ENCODE measurements at regions not wholly inside any gene's neighbourhood (a gene's known extent, or its start where the extent isn't known, plus 50 kb on each side); places are given as distances from the start of the nearest gene placed in this dataset.

DNA sequence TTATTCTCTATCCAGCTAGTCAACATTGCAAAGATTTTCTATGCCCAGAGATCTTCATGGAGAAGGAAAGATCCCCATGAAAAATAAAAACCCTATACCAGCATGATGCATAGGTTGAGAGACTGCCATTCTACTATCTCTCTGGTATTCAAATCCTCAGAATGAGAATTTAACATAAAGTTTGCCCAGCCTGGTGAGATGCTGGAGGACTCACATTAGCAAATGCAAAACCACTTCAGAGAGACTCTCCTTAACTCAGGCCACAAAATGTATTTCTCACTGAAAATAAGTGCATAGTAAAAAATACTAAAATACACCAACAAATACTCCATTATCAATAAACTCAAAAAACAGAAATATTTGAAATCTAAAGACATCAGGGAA lies 430.0 kb upstream of the RUNX1 start:
- Histone ChIP-seq H3K4me3 (ENCODE audit: low read depth, low read length) (no peak overlapping the region), H3K27ac (ENCODE audit: extremely low read depth, low read depth, low read length) (no peak overlapping the region), H3K9me3 (ENCODE audit: control insufficient read depth, insufficient read depth, low read depth, low read length) (no peaks in the 10 kb centered on the region), H3K36me3 (ENCODE audit: control insufficient read depth in 2 of 2, insufficient read depth in 1 of 2, low read length in 2 of 2) (no peaks in the 10 kb centered on the region), H3K4me1 (ENCODE audit: control insufficient read depth, insufficient read depth, low read length) (no peaks in the 10 kb centered on the region)
- ChIA-PET CTCF (no interaction called here), POLR2A (no interaction called here)
- TF ChIP-seq ZNF629 (tag by site-specific recombination; IDR thresholded peaks at IDR 0.05), result no peak

DNA sequence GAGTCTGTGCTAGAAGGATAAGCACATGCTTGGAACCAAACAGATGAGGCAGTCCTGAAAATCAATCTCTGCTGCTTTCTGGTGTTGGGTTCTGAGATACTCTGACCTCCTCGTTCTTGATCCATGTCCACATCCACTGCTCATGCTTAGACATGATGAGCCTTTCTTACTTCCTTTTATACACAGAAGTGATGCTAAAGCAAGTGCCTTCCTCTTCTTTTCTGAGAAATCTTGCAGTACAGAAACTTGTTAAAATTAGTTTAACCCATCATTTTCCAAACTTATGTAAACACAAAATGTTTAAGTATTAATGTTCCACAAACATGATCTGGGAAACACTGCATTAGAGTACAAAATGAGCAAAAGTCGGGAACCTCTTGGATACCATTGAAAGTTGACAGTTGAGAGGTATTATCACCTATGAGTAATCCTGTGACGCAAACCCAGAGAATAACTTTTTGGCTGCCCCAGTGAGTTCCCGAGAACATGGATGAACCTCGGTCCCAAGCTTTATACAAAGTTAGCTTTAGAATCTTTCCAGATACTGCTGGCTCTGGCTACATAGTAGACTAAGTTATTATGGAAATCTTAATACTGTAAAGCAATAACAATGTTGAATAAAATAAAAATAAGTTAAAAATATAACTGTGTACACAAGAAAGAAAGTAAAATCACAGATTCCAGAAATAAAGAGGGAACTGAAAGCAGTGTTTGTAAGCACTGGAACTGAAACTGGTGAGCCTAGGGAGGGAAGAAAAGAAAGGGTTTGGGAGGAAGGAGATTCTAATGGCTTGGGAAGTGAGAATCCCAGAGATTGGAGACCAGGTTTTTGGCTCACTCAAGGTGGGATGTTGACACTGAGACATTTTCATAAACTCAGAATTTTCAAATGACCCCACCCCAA lies 429.3 kb upstream of the RUNX1 start:
- Histone ChIP-seq H3K27ac (ENCODE audit: extremely low read depth, low read depth, low read length) (no peak overlapping the region), H3K36me3 (ENCODE audit: control insufficient read depth in 2 of 2, insufficient read depth in 1 of 2, low read length in 2 of 2) (no peaks in the 10 kb centered on the region), H3K4me3 (ENCODE audit: low read depth, low read length) (no peak overlapping the region), H3K4me1 (ENCODE audit: control insufficient read depth, insufficient read depth, low read length) (no peaks in the 10 kb centered on the region), H3K9me3 (ENCODE audit: control insufficient read depth, insufficient read depth, low read depth, low read length) (no peaks in the 10 kb centered on the region)
- POLR2A ChIA-PET, result no interaction called here
- CTCF ChIA-PET, result interaction anchor here (0.7 kb wide), 1 partner anchor 550 kb away, joined by 4 read pairs; no protein-coding TSS in a partner anchor
- TF ChIP-seq ZNF558 (tag by site-specific recombination; IDR thresholded peaks at IDR 0.05) (no peak), ZBTB8A (tag by site-specific recombination; IDR thresholded peaks at IDR 0.05) (no peak), IKZF3 (tag by site-specific recombination; IDR thresholded peaks at IDR 0.05) (no peak), ZNF266 (tag by site-specific recombination; IDR thresholded peaks at IDR 0.05; ENCODE audit: low read depth) (no peak), ZNF529 (tag by site-specific recombination; IDR thresholded peaks at IDR 0.05; ENCODE audit: insufficient replicate concordance) (no peak), HOXD13 (CRISPR knock-in tag; IDR thresholded peaks at IDR 0.05; ENCODE audit: borderline replicate concordance) (no peak), ZNF501 (tag by site-specific recombination; IDR thresholded peaks at IDR 0.05) (no peak), ZNF433 (tag by site-specific recombination; IDR thresholded peaks at IDR 0.05; ENCODE audit: low read depth) (no peak), ZNF184 (tag by site-specific recombination; IDR thresholded peaks at IDR 0.05) (no peak), SP2 (tag by site-specific recombination; IDR thresholded peaks at IDR 0.05) (no peak), ZNF311 (tag by site-specific recombination; IDR thresholded peaks at IDR 0.05; ENCODE audit: borderline replicate concordance) (no peak), ZNF148 (tag by site-specific recombination; IDR thresholded peaks at IDR 0.05; ENCODE audit: borderline replicate concordance) (no peak), ZNF792 (tag by site-specific recombination; IDR thresholded peaks at IDR 0.05) (no peak), ZBTB1 (tag by site-specific recombination; IDR thresholded peaks at IDR 0.05) (no peak), ZNF221 (tag by site-specific recombination; IDR thresholded peaks at IDR 0.05; ENCODE audit: borderline replicate concordance) (no peak)
- TF ChIP-seq, protein P1, sequence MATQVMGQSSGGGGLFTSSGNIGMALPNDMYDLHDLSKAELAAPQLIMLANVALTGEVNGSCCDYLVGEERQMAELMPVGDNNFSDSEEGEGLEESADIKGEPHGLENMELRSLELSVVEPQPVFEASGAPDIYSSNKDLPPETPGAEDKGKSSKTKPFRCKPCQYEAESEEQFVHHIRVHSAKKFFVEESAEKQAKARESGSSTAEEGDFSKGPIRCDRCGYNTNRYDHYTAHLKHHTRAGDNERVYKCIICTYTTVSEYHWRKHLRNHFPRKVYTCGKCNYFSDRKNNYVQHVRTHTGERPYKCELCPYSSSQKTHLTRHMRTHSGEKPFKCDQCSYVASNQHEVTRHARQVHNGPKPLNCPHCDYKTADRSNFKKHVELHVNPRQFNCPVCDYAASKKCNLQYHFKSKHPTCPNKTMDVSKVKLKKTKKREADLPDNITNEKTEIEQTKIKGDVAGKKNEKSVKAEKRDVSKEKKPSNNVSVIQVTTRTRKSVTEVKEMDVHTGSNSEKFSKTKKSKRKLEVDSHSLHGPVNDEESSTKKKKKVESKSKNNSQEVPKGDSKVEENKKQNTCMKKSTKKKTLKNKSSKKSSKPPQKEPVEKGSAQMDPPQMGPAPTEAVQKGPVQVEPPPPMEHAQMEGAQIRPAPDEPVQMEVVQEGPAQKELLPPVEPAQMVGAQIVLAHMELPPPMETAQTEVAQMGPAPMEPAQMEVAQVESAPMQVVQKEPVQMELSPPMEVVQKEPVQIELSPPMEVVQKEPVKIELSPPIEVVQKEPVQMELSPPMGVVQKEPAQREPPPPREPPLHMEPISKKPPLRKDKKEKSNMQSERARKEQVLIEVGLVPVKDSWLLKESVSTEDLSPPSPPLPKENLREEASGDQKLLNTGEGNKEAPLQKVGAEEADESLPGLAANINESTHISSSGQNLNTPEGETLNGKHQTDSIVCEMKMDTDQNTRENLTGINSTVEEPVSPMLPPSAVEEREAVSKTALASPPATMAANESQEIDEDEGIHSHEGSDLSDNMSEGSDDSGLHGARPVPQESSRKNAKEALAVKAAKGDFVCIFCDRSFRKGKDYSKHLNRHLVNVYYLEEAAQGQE (tag by site-specific recombination; IDR thresholded peaks at IDR 0.05), result no peak

All from HEK293 (cell line).